Pancreas (tissue), 10 donors: ENCODE measurements at regions not wholly inside any gene's neighbourhood (a gene's known extent, or its start where the extent isn't known, plus 50 kb on each side); places are given as distances from the start of the nearest gene placed in this dataset.

Source experiments
- ATAC-seq, 4 donors: fragments of 200-7000 bp; cut with Tn5 transposase; one replicate each; pipeline versions ENCODE4 v1.8.0 to v1.9.1; 2020; ENCODE audit warnings: mild to moderate bottlenecking in 4 of 4, moderate library complexity in 4 of 4
- DNase-seq, 6 donors: peaks; one replicate each; pipeline ENCODE4 v3.0.0-alpha.2; 2020
- FAIRE-seq: peaks from 2 replicates; lab custom pipeline; 2012; peaks lifted over from hg19 to GRCh38; lab: Jason Lieb, UNC
- H3K27ac ChIP-seq, 4 donors: fragments of 200-600 bp; sonication (generic); 1 replicate in 3 of 4; 2 replicates in 1 of 4; pipeline versions ENCODE4 v1.5.0 to v1.8.0; 2020
- H3K27me3 ChIP-seq, 4 donors: fragments of 200-600 bp; one replicate each; pipeline ENCODE4 v1.8.0; 2021
- H3K36me3 ChIP-seq, 3 donors: fragments of 200-600 bp; sonication (generic) in 1 of 3; one replicate each; pipeline versions ENCODE4 v1.5.0 to v1.8.0; 2020 to 2021
- H3K4me1 ChIP-seq, 3 donors: fragments of 200-600 bp; one replicate each; pipeline ENCODE4 v1.8.0; 2021
- H3K4me3 ChIP-seq, 4 donors: fragments of 200-600 bp; sonication (generic) in 2 of 4; one replicate each; pipeline versions ENCODE4 v1.5.0 to v1.8.0; 2020 to 2021
- H3K9me3 ChIP-seq, 4 donors: fragments of 200-600 bp; one replicate each; pipeline ENCODE4 v1.8.0; 2021
- WGBS, 2 donors: extraction: QIAGEN DNeasy Blood & Tissue Kit; methylation state at CpG; one replicate each; pipeline ENCODE4 v1.1.7; 2013; 5-methylcytosine and 5-hydroxymethylcytosine counted together
- intact Hi-C, 3 donors: fragments of 100-400 bp; cut with DNase I; formaldehyde crosslinking; loops; one replicate each; pipeline versions ENCODE4 v1.11.1 to v1.14.2; 2022
- TF ChIP-seq, protein P1 (sequence below), 4 donors: fragments of 200-600 bp; sonication (generic) in 3 of 4; IDR thresholded peaks; one replicate each; pipeline versions ENCODE4 v1.5.0 to v1.8.0; 2021; ENCODE audit warnings: antibody characterized with exemption in 4 of 4
- donor health status: healthy with polysubstance abuse.
- donor health status: DM: no; HTN: no; CAD: no; lungs with moderate emphysema.
- donor health status: DM: no; HTN: no; CAD: no.
- donor health status: control.
- donor health status: control.
- donor health status: Bipolar disorder and iron deficiency.
- donor health status: DM: yes; HTN: yes; CAD: no.
- donor health status: DM: no; HTN: no; CAD: no.
- donor health status: DM: no; HTN: no; CAD: no.
- donor health status: DM: yes; HTN: yes; CAD: no.

DNA sequence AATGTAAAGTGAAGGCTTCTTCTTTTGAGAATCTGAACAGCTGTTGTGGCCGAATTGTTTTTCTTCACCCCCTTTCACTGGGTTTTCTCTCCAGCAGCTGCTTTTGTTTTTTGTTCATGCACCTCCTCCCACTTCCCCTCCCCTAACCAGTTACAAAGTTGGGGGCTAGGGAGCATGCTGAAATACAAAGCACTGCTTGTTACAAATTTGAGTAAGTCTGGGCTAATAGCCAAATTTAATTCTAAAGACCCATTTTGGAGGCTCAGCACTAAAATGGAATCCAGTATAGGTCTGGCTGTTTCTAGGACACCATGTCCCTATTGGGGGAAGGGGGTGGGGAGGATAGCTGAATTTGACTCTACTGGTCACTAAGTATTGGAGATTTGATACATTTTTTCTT is 89.2 kb upstream of the GPM6B start:
- 20 to 21% methylated on average over 1 of the region's 1 CpG for WGBS, 2 donors
- H3K4me3 ChIP-seq: no peak overlapping the region
- ATAC-seq (peak in 1 of 4 donors; percentile 9), DNase-seq (no peak), FAIRE-seq (no peak)
- intact Hi-C loops: no loop called here
- H3K27ac ChIP-seq: no peak overlapping the region
- H3K27me3 ChIP-seq: peaks cover 0 to 4% (median 0%) of the 10 kb centered on the region in 4 donors
- no peaks in the 10 kb centered on the region for H3K36me3 ChIP-seq
- TF ChIP-seq, protein P1, sequence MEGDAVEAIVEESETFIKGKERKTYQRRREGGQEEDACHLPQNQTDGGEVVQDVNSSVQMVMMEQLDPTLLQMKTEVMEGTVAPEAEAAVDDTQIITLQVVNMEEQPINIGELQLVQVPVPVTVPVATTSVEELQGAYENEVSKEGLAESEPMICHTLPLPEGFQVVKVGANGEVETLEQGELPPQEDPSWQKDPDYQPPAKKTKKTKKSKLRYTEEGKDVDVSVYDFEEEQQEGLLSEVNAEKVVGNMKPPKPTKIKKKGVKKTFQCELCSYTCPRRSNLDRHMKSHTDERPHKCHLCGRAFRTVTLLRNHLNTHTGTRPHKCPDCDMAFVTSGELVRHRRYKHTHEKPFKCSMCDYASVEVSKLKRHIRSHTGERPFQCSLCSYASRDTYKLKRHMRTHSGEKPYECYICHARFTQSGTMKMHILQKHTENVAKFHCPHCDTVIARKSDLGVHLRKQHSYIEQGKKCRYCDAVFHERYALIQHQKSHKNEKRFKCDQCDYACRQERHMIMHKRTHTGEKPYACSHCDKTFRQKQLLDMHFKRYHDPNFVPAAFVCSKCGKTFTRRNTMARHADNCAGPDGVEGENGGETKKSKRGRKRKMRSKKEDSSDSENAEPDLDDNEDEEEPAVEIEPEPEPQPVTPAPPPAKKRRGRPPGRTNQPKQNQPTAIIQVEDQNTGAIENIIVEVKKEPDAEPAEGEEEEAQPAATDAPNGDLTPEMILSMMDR (IDR thresholded peaks at IDR 0.05): no peak
- H3K4me1 ChIP-seq: no peaks in the 10 kb centered on the region
- no peaks in the 10 kb centered on the region for H3K9me3 ChIP-seq

DNA sequence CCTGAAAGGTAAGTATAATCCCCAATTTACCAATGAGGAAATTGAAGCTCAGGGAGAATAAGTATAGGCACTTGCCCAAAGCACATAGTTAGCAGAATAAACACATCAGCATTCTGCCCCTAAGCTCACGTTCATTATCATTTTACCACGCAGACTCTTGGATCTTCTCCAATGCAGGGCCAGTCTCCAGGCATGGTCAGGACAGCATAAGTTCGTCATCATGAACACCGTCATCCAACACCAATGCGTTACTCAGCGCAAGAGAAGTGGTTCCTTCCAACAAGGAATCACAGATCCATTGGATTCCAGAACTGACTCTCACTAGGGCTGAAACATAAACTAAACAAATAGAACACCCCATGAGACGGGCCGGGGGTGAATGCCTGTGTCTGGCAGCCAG is 86.5 kb upstream of the GPM6B start:
- no peak for FAIRE-seq

DNA sequence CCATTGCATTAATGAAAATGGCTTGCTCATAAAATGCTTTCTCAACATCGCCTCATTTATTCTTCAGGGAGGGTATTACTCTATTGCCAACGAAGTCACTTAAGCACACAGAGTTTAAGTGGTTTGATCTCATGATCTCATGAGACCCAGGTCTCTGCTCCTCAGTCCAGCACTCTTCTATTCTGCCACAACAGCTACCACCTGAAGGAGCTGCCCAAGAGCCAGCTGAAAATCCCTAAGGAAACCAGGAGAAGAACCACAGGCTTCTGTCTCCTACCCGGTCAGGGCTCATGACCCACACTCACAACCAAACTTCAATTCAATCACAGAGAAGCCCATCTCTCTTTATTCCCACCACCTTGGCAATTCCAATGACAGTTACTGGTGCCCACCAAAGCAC is 85.5 kb upstream of the GPM6B start:
- FAIRE-seq (no peak), DNase-seq (no peak), ATAC-seq (no peak)
- Histone ChIP-seq H3K27me3 (peaks cover 0 to 7% (median 0%) of the 10 kb centered on the region in 4 donors), H3K36me3 (no peaks in the 10 kb centered on the region), H3K9me3 (no peaks in the 10 kb centered on the region), H3K27ac (no peak overlapping the region), H3K4me3 (no peak overlapping the region), H3K4me1 (no peaks in the 10 kb centered on the region)
- intact Hi-C loops: no loop called here
- 76 to 89% methylated on average over 3 of the region's 3 CpGs for WGBS, 2 donors
- TF ChIP-seq, protein P1 (IDR thresholded peaks at IDR 0.05): no peak

More for the DNA sequence above, 86.5 kb upstream of the GPM6B start:
- H3K4me3 ChIP-seq: no peak overlapping the region
- no peaks in the 10 kb centered on the region for H3K36me3 ChIP-seq
- H3K9me3 ChIP-seq: no peaks in the 10 kb centered on the region
- ATAC-seq (no peak), DNase-seq (no peak)
- TF ChIP-seq, protein P1 (IDR thresholded peaks at IDR 0.05): no peak
- no peaks in the 10 kb centered on the region for H3K27me3 ChIP-seq
- WGBS, 2 donors: 70 to 76% methylated on average over 8 of the region's 8 CpGs
- intact Hi-C loops: no loop called here
- no peak overlapping the region for H3K27ac ChIP-seq
- no peaks in the 10 kb centered on the region for H3K4me1 ChIP-seq

DNA sequence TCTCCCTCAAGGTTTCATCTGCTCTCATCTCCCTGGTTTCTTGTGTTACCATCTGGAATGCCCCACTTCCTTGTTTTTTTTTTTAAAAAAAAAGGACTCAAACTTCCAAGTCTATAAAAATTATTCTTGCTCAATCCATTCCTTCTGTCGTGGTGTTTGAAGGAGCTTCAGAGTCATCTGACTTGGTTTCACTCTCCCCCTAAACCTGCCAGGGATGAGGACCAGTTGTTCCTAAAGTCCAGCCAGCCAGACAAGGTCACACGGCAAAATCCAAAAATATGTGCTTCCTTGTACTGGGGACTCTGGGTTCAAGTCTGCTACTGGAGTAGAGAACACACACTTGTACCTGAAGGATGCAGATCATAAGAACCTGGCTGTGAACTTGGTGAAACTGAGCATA is 84.5 kb upstream of the GPM6B start:
- no peak for ATAC-seq
- TF ChIP-seq, protein P1 (IDR thresholded peaks at IDR 0.05): no peak
- 59 to 64% methylated on average over 2 of the region's 2 CpGs for WGBS, 2 donors
- no peak for FAIRE-seq
- Histone ChIP-seq H3K27me3 (peaks cover 0 to 7% (median 0%) of the 10 kb centered on the region in 4 donors), H3K9me3 (no peaks in the 10 kb centered on the region), H3K27ac (no peak overlapping the region), H3K4me3 (no peak overlapping the region), H3K36me3 (no peaks in the 10 kb centered on the region), H3K4me1 (no peaks in the 10 kb centered on the region)
- intact Hi-C loops: no loop called here
- DNase-seq: no peak

DNA sequence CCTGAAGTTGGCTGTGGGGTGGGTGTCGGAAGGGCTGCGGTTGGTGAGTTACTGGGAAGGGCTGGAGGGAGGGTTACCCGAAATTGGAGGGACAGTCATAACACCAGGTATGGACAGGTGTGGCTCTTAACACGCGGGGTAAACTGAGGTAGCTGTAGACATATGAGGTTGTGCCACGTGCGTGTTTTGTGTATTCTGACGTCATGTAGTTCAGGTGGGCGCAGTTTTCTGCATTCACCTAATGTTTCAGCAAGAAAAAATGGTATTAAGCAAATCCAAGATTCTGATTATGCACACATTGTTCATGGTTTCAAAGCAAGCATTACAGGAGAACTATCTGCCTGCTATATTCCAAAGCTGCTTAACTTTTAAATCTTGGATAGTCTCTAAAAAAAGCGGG is 83.5 kb upstream of the GPM6B start:
- DNase-seq (no peak), FAIRE-seq (no peak), ATAC-seq (no peak)
- no peak overlapping the region for H3K27ac ChIP-seq
- intact Hi-C loops: no loop called here
- no peaks in the 10 kb centered on the region for H3K9me3 ChIP-seq
- no peaks in the 10 kb centered on the region for H3K36me3 ChIP-seq
- WGBS, 2 donors: 82 to 84% methylated on average over 10 of the region's 10 CpGs
- H3K27me3 ChIP-seq: peaks cover 0 to 7% (median 0%) of the 10 kb centered on the region in 4 donors
- no peak overlapping the region for H3K4me3 ChIP-seq
- H3K4me1 ChIP-seq: no peaks in the 10 kb centered on the region
- TF ChIP-seq, protein P1 (IDR thresholded peaks at IDR 0.05): no peak
